ENCODE measurements at regions not wholly inside any gene's neighbourhood (a gene's known extent, or its start where the extent isn't known, plus 50 kb on each side); places are given as distances from the start of the nearest gene placed in this dataset.

DNA sequence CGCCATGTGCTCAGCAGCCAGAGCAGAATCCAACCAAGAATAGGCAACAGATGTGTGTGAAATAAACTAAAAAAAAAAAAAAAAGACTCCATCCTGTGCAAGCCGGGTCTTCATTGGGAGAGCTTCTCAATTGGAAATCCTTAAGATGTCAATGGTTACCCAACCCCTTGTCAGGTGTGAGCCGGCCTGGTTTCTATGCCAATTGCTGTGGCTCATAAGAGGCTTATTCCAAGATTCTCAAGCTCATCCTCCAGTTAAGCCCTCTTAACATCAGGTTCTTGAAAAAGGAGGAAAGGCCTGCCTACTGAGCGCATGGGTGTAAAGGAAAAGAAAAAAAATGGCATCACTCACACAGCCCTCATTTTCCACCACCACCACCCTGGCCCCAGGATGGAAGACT, 1084.6 kb downstream of the UQCRFS1 start:
- TF ChIP-seq POLR2A (IDR thresholded peaks at IDR 0.05; ENCODE audit: low read depth, low read length) = no peak
- no peak for TF ChIP-seq POLR2AphosphoS5 (IDR thresholded peaks at IDR 0.05; ENCODE audit: low read depth, low read length)

Data from GM12891 (cell line).